Endothelial cell of hepatic sinusoid (primary cell): ENCODE measurements at regions not wholly inside any gene's neighbourhood (a gene's known extent, or its start where the extent isn't known, plus 50 kb on each side); places are given as distances from the start of the nearest gene placed in this dataset.
"Not testable (repeated sequence)": the region's sequence is repeated elsewhere in the genome, so short reads cannot be mapped to it uniquely, and the experiment has no call there.

ENCODE experiments used
- in situ Hi-C: cut with HindIII; loops from 2 replicates; pipeline ENCODE4 v1.10.0; 2017; ENCODE audit warnings: low sequenced_read_pairs

GRCh38 chr4:1589098-1589497 is 95.0 kb downstream of the FAM53A start:
- in situ Hi-C loops = no loop called here

GRCh38 chr4:1588306-1588705 is 95.8 kb downstream of the FAM53A start:
- in situ Hi-C loops = no loop called here

GRCh38 chr4:1584498-1584897 is 99.6 kb downstream of the FAM53A start:
- in situ Hi-C loops = no loop called here

- in situ Hi-C loops = no loop called here
Observed at GRCh38 chr4:1583859-1584258, 100.3 kb downstream of the FAM53A start.

GRCh38 chr4:1583051-1583785 is 100.9 kb downstream of the FAM53A start:
- in situ Hi-C loops = no loop called here

- in situ Hi-C loops = no loop called here
Observed at GRCh38 chr4:1582227-1582626, 101.9 kb downstream of the FAM53A start.

- in situ Hi-C loops = not testable (repeated sequence)
Observed at GRCh38 chr4:1581164-1581894, 102.8 kb downstream of the FAM53A start.

GRCh38 chr4:1580692-1581012 is 103.5 kb downstream of the FAM53A start:
- in situ Hi-C loops = not testable (repeated sequence)

GRCh38 chr4:1579901-1580691 is 104.0 kb downstream of the FAM53A start:
- in situ Hi-C loops = no loop called here

- in situ Hi-C loops = no loop called here
Observed at GRCh38 chr4:1579001-1579900, 104.9 kb downstream of the FAM53A start.

GRCh38 chr4:1578251-1578773 is 105.8 kb downstream of the FAM53A start:
- in situ Hi-C loops = no loop called here

GRCh38 chr4:1577822-1578217 is 106.3 kb downstream of the FAM53A start:
- in situ Hi-C loops = no loop called here

GRCh38 chr4:1576961-1577821 is 106.9 kb downstream of the FAM53A start:
- in situ Hi-C loops = no loop called here

GRCh38 chr4:1576304-1576960 is 107.7 kb downstream of the FAM53A start:
- in situ Hi-C loops = no loop called here

- in situ Hi-C loops = no loop called here
Observed at GRCh38 chr4:1575418-1576303, 108.5 kb downstream of the FAM53A start.

- in situ Hi-C loops = loop anchor here (25.0 kb wide), 1 partner anchor 163 kb away; the partner anchor contains the start of gene NKX1-1
Observed at GRCh38 chr4:1574601-1575417, 109.3 kb downstream of the FAM53A start.

GRCh38 chr4:1573830-1574459 is 110.2 kb downstream of the FAM53A start:
- in situ Hi-C loops = loop anchor here (25.0 kb wide), 1 partner anchor 162 kb away; the partner anchor contains the start of gene NKX1-1
